ENCODE measurements at regions not wholly inside any gene's neighbourhood (a gene's known extent, or its start where the extent isn't known, plus 50 kb on each side); places are given as distances from the start of the nearest gene placed in this dataset.

DNA sequence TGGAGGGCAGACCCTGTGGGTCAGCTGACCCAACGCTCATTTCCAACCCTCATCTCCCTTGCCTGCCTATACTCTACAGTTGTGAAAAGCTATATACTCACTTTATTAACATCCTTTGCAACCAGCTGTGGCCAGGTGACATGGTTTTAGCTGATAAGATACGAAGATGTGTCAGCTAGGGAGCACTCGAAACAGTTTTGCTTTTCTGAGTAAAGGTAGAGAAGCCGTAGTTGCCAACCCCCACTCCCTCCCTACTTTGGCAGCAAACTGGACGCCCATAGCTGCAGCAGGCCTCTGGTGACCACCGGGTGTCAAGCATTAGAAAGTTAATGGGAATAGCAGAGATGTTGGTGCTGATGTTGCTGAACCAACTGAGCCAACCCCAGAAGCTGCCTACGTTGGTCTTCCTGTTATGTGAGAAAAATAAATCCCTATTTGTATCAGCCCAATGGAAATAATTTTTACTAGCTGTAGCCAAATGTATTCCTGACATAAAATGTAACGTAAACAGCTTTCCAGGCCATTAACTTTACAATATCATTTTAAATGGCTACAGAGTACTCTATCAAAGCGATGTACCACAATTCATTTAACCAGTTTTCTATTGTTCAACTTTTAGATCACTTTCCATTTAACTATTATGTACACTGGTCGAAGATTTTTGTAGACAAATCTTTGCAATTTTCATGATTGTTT lies 98.5 kb upstream of the TMCC3 start:
- FAIRE-seq: no peak

DNA sequence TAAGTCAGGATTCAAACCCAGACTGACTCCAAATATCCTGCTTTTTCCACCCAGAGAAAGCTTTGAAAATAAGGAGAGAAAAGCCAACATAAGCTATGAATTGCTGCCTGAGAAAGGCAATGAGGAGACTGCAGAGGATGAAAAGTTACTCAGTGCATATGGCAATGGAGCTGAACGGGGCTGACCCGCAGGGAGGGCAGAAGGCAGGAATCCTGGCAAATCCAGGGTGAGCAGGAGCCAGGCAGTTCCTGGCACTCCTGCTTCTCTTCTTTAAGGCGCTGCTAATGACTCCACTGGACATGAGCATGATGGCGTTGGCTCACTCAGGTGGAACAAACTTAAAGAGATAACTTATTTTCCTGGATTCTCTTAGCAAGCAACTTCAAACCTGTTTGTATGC lies 95.2 kb upstream of the TMCC3 start:
- FAIRE-seq: no peak

DNA sequence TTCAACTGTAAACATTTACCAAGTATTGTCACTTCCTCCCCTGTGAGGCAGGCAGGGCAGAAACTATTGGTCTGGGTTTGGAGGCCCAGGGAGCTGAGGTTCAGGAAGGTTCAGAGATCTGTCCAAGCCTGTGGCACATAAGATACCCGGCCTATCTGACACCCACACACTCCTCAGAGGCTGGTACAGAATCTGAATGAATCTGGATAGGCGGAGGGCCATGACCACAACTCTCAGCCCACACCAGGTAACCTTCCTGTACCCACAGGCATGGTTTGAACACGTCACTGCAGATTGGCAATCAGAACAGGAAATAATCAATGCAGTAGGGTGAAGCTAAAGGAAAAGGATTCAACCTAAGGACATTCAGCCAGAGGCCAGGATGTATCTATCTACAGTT lies 92.8 kb upstream of the TMCC3 start:
- FAIRE-seq: no peak

DNA sequence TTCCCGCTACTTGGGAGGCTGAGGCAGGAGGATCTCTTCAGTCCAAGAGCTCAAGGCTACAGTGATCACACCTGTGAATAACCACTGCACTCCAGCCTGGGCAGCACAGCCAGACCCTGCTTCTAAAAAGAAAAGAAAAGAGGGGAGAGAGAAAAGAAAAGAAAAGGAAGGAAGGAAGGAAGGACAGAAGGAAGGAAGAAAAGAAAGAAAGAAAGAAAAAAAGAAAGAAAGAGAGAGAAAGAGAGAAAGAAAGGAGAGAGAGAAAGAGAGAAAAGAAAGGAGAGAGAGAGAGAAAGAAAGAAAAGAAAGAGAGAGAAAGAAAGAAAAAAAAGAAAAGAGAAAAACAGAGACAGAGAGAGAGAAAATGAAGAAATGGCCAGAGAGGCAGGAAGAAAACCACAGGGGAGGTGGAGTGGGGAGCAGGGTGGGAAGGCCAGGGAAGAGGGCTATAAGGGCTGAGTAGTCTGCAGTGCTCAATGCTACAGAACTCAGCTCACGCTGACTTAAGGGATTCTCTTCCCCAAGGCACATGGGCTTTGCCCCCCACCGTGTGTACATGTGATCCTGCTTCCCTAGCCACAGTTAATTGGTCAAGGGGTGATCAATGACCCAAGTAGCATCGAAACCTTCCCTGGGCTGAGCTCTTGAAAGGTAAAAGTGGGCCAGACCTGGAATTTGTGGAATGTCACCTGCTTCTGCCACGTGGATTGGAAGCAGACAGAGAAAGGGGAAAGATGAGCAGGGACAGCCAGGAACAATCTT lies 90.4 kb upstream of the TMCC3 start:
- FAIRE-seq: no peak

DNA sequence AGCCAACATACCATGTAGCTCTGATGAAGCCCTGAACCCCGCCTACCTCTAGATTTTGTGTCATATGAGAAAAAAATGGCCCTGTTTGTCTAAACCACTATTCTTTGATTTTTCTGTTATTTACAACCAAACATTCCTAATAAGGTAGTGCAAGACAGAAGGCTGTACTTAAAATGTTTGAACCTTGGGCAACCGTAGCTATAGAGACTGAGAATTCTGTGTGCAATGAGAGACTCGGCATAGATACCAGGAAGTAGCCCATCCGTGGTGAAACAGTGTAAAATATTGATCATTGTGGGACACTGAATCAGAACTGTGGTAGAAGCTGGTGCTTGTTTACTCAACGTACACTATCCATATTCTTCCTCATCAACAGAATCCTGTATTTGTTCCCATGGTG lies 86.5 kb upstream of the TMCC3 start:
- no peak for FAIRE-seq

DNA sequence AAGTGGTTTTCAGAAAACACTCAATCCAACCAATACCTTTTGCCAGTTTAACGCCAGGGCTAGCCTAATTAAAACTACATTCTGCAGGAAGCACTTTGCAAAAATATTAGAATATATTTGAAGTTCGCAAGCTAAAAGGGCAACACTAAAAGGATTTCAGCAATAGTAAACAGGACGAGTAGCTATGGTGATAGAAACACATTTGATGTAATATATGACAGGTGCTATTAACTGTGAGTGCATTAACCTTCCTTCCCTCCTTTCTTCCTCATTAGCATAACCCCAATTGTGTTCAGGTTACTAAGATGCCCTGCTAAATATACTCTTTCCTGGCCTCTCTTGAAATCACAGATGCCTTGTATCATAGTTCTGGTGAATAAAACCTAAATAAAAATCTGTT lies 85.6 kb upstream of the TMCC3 start:
- no peak for FAIRE-seq

DNA sequence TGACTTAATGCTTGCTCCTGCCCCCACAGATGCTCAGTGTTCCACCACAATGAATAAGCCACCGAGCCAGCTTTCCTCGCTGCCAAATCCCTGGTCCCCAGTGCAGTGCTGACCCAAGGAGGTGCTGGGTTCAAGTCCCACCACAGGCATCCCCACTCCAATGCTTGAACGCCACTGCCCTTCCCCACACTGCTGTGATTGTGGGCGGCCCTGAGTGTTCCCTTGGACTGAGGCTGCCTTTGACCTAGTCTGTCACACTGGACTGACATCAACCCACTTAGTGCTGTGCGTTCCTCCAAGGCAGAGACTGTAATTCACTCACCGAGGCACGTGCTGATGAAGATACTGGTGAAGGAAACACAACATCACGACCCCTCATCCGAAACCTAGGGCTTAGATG lies 83.4 kb upstream of the TMCC3 start:
- no peak for FAIRE-seq

DNA sequence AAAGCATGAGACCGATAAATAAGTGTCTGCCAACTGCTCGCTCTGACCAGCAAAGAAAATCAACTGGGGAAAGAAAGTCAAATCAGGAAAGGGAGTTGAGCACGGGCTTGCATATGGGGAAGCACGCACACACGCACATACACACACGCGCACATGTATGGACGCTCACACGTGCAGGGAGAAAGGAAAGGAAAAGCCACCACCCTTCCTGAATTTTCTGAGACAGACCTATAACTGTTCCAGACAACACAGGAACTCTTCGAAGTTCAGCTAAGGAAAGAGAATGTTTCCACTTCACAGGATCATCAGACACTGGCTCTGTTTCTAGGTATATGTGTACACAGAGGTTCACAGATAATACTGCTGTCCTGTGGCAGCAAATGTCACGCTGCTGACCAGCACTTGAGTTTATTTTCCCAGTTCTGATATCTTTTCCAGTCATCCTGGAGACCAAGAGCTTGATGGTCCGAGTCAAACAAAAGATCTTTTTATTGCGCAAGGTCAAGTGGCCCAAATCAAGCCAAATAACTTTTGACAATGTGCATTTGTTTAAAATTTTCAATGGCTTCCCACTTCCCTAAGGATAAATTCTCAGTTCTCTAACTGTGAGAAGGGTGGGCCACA lies 82.1 kb upstream of the TMCC3 start:
- no peak for FAIRE-seq

DNA sequence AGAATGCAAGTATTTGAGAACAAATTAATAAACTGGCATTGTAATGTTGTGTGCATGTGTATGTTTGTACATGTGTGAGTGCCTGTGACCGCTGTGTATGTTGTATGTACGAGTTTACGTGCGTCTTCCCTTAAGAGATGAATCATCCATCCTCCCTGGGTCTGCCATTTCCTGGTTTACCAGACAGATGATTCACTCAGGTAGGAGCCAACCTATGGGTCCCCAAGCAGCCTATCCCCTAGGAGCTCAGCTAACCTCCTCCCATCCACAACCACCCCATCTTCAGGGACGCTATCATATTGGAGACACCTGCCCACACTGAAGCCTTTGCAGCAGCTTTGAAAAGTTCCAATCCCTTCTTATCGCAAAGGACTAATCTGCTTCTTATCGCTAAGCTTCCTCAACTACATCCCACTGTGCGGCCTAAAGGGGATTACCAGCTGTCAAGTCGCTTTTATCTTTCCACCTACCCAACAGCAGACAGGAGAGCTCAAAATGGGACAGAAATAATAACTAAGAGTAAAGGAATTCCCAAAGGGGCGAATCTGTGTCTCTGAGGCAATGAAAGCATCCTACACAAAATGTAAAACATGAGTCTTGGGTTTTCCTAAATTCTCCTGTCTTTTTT lies 81.5 kb upstream of the TMCC3 start:
- no peak for FAIRE-seq

DNA sequence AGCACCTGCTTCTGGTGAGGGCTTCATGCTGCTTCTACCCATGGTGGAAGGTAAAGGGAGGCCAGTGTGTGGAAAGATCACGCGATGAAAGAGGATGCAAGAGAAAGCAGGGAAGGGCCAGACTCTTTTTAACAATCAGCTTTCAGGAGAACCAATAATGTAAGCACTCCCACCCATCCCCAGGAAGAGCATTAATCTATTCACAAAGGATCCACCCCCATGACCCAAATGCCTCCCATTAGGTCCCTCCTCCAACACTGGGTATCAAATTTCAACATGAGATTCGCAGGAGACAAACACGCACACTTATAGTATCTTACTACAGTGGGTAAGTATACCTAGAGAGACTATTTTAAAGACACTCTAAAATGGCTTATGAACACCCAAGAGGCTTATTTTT lies 80.5 kb upstream of the TMCC3 start:
- no peak for FAIRE-seq

DNA sequence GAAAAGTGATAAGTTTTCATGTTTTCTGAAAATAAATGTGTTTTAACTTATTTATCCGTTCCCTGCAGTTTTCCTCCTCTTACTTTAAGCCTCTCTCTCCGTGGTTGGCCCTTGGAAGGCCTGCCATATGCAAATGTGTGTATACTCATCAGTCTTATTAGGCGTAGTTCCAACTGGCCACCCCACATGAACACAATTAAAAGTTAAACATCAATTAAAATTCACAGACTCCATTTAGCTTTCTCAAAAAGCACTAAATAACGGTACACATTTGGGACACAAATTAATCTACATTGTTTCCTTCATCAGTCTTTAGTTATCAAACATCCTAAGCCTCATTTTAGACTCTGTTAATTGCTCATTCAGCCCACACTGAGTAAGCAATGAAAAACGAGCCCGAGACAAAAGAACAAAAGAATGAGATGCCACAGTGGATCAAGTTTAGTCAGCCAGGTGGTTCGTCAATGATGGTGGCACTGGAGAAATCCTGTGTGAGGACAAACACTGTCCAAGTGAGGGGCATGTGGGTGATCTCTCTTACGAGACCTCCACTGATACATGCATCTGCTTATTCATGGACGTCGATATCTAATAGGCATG lies 76.0 kb upstream of the TMCC3 start:
- FAIRE-seq: no peak

DNA sequence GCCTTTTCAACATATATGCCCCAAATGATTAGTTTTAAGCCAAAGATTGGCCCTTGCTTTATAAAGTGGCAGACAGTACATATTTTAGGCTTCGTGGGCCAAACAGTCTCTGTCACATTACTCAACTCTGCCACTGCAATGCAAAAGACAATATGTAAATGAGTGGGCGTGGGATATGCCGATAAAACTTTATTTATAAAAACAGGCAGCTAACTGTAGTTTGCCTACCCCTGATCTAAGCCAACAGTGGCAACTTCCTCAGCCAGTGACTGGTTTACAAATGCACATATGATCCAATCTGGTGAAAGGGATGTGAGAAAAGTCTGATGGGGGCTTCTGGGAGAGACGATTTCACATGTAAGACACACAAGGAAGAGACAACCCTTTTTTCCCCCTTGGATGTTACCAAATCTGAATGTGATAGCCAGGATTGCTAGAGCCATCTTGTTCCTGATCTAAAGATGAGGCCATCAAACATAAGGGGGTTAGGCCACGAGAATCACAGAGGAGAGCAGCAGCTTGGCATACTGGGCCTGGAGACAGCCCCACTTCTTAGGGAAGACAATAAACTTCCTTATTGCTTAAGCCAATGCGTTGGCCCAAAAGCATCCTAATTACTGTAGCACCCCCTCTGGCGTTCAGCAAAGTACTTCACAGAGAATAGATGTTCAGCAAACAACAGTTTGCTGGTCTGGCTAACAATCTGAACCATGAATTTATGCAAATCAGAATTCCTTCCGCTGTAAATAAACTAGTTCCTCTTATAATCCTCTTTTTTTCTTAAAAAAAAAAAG lies 75.2 kb upstream of the TMCC3 start:
- no peak for FAIRE-seq

DNA sequence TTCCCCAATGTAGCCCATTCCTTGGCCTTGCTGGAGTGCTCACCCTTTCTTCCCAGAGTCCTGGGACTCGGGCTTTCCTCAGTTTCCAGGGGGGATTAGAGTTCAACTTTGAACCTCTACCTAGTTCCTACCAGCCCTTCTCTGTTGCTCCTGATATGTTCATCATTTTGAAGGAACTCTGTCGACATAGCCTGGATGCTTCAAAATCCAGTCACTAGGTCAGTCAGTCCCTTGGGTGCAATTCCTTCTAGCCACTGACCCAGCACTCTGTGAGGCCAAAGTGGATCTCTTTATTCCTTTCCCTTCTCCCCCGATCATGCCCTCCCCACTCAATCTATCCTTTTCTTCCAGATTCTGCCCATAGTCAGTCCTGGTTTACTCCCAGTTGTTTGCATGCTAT lies 72.3 kb upstream of the TMCC3 start:
- no peak for FAIRE-seq

DNA sequence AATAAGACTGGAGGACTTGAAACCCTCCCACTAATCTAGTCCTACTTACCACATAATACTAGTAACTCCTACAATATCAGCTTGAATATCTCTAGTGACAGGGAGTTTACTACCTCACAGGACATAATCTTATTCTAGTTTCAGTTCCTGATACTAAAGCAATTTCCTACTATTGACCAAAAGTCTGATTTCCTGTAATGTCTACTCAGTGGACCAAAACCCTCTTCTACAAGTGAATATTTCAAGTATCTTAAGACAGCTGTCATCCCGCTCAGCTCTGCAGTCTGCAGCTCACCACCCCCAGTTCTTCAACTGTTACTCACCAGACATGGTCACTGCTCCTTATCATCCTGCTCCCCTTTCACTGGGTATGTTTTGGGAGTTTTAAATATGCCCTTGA lies 70.8 kb upstream of the TMCC3 start:
- no peak for FAIRE-seq

DNA sequence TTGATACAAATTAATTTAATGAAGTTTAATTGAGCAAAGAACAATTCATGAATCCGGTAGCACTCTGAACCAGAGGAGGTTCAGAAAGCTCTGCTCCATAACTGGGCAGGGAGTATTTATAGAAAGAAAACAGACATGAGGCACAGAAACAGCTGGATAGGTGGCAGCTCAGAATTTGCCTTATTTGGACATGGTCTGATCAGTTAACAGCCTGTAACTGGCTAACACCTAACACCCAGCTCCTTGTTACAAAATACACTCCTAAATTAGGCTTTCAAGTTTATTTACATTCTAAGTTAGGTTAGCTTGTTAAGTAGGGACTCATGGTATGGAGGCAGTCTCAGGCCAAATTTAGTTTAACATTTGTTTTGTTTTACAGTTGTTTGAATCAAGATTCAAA lies 67.8 kb upstream of the TMCC3 start:
- no peak for FAIRE-seq

DNA sequence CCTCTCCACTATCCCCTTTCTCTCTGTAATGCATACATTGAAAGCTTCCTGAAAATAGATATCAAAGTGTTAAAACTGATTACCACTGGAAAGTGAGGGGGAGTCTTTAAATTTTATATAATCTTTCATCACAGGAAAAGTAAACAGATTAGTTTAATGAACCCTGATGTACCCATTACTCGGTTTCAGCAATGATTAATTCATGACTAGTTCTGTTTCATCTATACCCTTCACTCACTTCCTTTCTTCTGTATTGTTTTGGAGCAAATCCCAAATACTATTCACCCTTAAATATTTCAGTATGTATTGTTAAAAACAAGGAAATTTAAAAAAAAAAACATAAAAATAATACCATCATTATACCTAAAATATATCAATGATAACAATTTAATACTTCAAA lies 67.3 kb upstream of the TMCC3 start:
- peak; percentile 45 for FAIRE-seq

DNA sequence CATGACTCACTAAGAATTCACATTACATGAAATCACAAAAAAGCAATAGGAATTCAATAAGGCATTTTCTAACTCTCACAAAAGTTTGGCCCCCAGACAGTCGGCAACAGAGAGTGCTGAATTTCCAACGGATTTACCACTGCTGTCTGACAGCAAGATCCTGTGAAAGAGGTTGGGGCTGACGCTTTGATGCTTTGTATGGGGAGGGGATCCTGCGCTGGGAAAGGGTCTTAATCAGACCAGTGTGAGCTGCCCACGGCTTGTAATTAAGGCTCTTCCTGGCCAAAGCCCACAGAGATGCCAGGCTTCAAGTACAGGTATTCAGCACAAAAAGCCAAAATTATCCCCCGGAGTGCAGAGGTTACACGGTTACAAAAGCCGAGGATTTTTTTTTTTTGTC lies 66.8 kb upstream of the TMCC3 start:
- FAIRE-seq: no peak

DNA sequence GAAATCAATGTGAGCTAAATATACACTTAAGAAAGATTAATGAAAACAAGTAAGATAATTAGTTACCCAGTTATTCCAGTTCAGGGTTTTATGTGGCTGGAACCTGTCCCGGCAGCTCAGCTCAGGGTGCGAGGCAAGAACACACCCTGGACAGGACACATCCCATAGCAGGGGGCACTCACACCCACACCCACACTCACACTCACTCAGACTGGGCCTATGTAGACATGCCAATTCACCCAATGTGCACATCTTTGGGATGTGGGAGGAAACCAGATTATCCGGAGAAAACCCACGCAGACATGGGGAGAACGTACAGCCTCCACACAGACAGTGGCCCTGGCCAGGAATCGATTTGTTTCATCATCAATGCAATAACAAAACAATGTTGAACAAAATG lies 66.0 kb upstream of the TMCC3 start:
- no peak for FAIRE-seq

DNA sequence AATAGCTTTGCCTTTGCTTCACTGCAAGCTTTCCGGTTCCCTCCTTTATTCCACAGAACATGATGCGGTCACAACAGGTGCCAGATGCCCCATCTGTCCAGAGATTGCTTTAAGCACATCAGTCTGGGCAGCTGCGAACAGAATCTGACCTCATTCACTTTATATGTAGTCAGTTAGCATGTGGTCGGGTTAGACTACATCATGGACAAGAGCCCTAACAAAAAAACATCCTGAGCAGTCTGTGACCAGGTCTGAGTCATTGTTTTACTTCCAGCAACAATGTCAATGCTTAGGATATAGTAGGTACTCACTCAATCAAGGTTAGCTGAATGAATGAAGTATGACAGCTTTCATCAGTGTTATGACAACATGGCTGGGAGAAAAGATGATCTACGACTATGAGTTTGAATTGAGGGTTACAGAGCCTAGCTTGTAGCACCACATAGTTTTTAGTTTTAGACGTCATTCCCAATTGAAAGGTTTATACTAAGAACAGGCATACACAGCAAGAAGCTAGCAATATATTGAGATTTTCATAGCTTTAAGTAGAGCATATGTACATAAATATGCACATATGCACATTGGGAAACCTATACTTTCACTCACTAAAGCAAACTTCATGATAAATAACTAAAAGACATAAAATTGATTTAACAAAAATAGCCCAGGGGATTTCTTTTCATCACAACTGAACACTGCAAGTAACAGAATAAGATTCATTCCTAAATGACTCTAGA lies 64.2 kb upstream of the TMCC3 start:
- no peak for FAIRE-seq

DNA sequence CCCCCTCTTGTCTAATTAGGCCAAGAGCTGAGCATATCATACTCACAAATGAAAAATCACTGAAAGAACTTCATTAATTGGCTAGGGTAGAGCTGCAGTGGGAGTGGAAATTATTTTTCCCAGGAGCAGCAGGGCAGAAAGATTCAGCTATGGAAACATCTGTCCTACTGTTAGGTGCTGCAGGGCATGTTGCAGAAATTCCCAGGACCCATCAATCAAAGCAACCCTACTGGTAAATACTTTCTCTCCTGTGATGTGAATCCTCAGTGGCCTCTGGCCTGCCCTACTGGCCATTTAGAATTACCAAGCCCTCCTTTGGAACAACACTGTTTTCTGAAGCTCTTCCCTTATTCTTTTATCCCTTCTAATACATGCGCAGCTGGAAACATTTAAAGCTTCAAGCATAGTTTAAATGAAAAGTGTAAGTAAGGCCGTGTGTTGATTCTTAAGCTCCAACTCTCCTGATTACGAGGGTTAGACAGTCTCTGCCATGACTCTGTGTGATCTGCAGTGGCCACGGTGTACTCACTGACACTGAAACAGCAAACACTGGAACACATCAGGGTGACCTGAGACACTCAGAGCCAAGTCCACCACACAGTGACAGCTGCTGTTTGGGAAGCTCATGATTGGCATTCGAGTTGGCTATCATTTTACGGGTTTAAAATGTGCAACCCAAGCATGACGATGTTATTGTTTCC lies 62.6 kb upstream of the TMCC3 start:
- no peak for FAIRE-seq

DNA sequence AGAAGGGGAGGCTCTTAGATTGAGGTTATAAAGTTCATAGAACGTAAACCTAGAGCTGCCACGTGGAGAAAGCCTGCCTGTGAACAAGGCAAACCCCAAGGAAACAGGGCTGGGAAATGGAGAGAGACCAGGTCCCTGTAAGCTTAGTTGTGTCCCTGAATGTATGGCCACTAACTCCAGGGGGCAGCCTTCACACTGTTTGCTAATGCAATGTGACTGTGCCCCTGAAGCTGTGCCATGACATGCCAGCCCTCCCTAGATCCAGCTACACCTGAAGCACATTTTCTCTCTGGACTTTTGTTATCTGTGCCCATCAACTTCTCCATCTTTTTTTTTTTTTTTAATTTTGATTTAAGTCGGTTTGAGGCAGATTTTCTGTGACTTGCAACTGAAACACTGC lies 60.6 kb upstream of the TMCC3 start:
- FAIRE-seq: no peak

Data from colon (tissue), 2 donors.